K562 (cell line): ENCODE measurements at regions not wholly inside any gene's neighbourhood (a gene's known extent, or its start where the extent isn't known, plus 50 kb on each side); places are given as distances from the start of the nearest gene placed in this dataset.

Source experiments
- AFF4 ChIP-seq: sonication (generic); formaldehyde crosslinking; IDR thresholded peaks from 2 replicates; pipeline ENCODE4 v1.8.0; 2023; ENCODE audit warnings: mild to moderate bottlenecking, missing genetic modification reagents
- CAMTA2 ChIP-seq: fragments of 250-450 bp; sonication (Bioruptor Pico); conservative IDR thresholded peaks from 2 replicates; pipeline ENCODE4 v1.5.1; 2022
- CBX1 ChIP-seq: sonication (generic); IDR thresholded peaks from 2 replicates; pipeline ENCODE4 v1.6.1; 2016; ENCODE audit warnings: antibody characterized with exemption, low read depth, mild to moderate bottlenecking
- CHD2 ChIP-seq: IDR thresholded peaks from 2 replicates; pipeline ENCODE4 v1.6.1; 2011; ENCODE audit warnings: low read depth, low read length
- CREB1 ChIP-seq, 2 experiments: sonication (generic) in 1 of 2; formaldehyde crosslinking in 1 of 2; IDR thresholded peaks; 2 replicates each; pipeline versions ENCODE4 v1.6.1 to v1.8.0; 2012 to 2022; ENCODE audit warnings: inconsistent platforms in 1 of 2, mild to moderate bottlenecking in 1 of 2, missing genetic modification reagents in 1 of 2, moderate library complexity in 1 of 2
- EHMT2 ChIP-seq: fragments of 450-650 bp; IDR thresholded peaks from 2 replicates; pipeline ENCODE4 v1.6.1; 2018; ENCODE audit warnings: antibody characterized with exemption
- GABPB1 ChIP-seq: sonication (generic); formaldehyde crosslinking; IDR thresholded peaks from 2 replicates; pipeline ENCODE4 v1.8.0; 2022; ENCODE audit warnings: mild to moderate bottlenecking, missing genetic modification reagents
- GMEB1 ChIP-seq: fragments of 250-450 bp; sonication (Bioruptor Pico); IDR thresholded peaks from 2 replicates; pipeline ENCODE4 v1.4.0; 2020; ENCODE audit warnings: mild to moderate bottlenecking
- GTF2A2 ChIP-seq: IDR thresholded peaks from 2 replicates; pipeline ENCODE4 v1.6.1; 2016; ENCODE audit warnings: mild to moderate bottlenecking, missing genetic modification characterization, missing compliant biosample characterization
- KAT8 ChIP-seq: fragments of 450-650 bp; IDR thresholded peaks from 2 replicates; pipeline ENCODE4 v1.6.1; 2016; ENCODE audit warnings: low read depth, mild to moderate bottlenecking
- SETDB1 ChIP-seq: IDR thresholded peaks from one replicate; pipeline ENCODE4 v1.6.1; 2012; ENCODE audit warnings: low read length, control low read depth, inconsistent platforms
- SRSF9 ChIP-seq: fragments of 200-400 bp; formaldehyde crosslinking; IDR thresholded peaks from 2 replicates; pipeline ENCODE4 v1.6.1; 2017; ENCODE audit warnings: low read depth, low read length, borderline replicate concordance
- ZBTB1 ChIP-seq: sonication (generic); formaldehyde crosslinking; IDR thresholded peaks from 2 replicates; pipeline ENCODE4 v1.8.1; 2023; ENCODE audit warnings: missing genetic modification reagents, low read depth, mild to moderate bottlenecking, borderline replicate concordance
- ZNF133 ChIP-seq: fragments of 250-450 bp; sonication (Bioruptor Pico); IDR thresholded peaks from 2 replicates; pipeline ENCODE4 v1.4.0; 2020; ENCODE audit warnings: mild to moderate bottlenecking
- ZNF3 ChIP-seq: fragments of 250-450 bp; sonication (Bioruptor Pico); IDR thresholded peaks from 2 replicates; pipeline ENCODE4 v1.5.0; 2021; ENCODE audit warnings: mild to moderate bottlenecking, moderate library complexity
- ZNF77 ChIP-seq: fragments of 250-450 bp; sonication (Bioruptor Pico); IDR thresholded peaks from 2 replicates; pipeline ENCODE4 v1.5.0; 2020
- TF ChIP-seq, protein P1 (sequence below): sonication (generic); formaldehyde crosslinking; IDR thresholded peaks from 2 replicates; pipeline ENCODE4 v1.8.1; 2023; ENCODE audit warnings: missing genetic modification reagents, mild to moderate bottlenecking, borderline replicate concordance

DNA sequence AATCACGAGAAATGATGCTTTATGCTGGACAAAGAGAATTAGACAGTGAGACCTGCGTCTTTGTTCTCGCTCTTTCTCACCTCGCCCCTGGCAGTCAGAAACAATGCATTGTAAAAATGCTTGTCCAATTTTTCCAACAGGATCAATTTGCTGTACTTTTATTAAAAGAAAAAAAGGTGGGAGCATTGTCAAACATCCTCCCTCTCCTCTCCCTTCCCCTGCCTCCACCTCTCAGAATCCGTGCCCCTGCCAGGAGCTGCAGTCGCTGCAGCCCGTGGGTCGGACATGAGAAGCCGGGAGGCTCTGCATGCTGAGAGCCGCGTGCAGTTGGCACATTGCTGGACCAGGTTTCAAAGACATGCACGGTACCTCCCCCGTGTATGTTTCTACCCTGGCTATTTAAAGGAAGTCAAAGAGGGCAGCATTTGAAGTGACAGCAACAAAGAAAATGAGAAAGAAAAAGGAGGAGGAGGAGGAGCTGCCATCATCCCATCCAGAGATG, 161.0 kb upstream of the KAZN start (continued):
- TF ChIP-seq AFF4 (CRISPR knock-in tag) = peak; percentile 83; the same call in 1 of the 2 replicates
- TF ChIP-seq CHD2 = no peak
- TF ChIP-seq GTF2A2 (tag) = no peak
- no peak for TF ChIP-seq CBX1
- TF ChIP-seq ZNF77 (CRISPR knock-in tag) = no peak
- no peak for TF ChIP-seq KAT8
- TF ChIP-seq CAMTA2 (CRISPR knock-in tag) = 0 out of 2 replicates have a peak, but pooled peaks have one; percentile 22
- no peak for TF ChIP-seq GMEB1 (CRISPR knock-in tag)
- TF ChIP-seq GABPB1 = peak; percentile 46; the same call in 1 of the 2 replicates
- TF ChIP-seq, protein P1, sequence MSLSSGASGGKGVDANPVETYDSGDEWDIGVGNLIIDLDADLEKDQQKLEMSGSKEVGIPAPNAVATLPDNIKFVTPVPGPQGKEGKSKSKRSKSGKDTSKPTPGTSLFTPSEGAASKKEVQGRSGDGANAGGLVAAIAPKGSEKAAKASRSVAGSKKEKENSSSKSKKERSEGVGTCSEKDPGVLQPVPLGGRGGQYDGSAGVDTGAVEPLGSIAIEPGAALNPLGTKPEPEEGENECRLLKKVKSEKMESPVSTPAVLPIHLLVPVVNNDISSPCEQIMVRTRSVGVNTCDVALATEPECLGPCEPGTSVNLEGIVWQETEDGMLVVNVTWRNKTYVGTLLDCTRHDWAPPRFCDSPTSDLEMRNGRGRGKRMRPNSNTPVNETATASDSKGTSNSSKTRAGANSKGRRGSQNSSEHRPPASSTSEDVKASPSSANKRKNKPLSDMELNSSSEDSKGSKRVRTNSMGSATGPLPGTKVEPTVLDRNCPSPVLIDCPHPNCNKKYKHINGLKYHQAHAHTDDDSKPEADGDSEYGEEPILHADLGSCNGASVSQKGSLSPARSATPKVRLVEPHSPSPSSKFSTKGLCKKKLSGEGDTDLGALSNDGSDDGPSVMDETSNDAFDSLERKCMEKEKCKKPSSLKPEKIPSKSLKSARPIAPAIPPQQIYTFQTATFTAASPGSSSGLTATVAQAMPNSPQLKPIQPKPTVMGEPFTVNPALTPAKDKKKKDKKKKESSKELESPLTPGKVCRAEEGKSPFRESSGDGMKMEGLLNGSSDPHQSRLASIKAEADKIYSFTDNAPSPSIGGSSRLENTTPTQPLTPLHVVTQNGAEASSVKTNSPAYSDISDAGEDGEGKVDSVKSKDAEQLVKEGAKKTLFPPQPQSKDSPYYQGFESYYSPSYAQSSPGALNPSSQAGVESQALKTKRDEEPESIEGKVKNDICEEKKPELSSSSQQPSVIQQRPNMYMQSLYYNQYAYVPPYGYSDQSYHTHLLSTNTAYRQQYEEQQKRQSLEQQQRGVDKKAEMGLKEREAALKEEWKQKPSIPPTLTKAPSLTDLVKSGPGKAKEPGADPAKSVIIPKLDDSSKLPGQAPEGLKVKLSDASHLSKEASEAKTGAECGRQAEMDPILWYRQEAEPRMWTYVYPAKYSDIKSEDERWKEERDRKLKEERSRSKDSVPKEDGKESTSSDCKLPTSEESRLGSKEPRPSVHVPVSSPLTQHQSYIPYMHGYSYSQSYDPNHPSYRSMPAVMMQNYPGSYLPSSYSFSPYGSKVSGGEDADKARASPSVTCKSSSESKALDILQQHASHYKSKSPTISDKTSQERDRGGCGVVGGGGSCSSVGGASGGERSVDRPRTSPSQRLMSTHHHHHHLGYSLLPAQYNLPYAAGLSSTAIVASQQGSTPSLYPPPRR = no peak
- TF ChIP-seq ZBTB1 (CRISPR knock-in tag) = 0 out of 2 replicates have a peak, but pooled peaks have one; percentile 56
- no peak for TF ChIP-seq ZNF3 (CRISPR knock-in tag)
- TF ChIP-seq SETDB1 = no peak
- no peak for TF ChIP-seq ZNF133 (CRISPR knock-in tag)
- no peak for TF ChIP-seq EHMT2
- no peak for TF ChIP-seq CREB1 (IDR thresholded peaks at IDR 0.05)
- 0 out of 2 replicates have a peak, but pooled peaks have one; percentile 28 for TF ChIP-seq CREB1 (CRISPR knock-in tag; IDR thresholded peaks at IDR 0.05)
- TF ChIP-seq SRSF9 = no peak
